Motor neuron (in vitro differentiated cells): ENCODE measurements at regions not wholly inside any gene's neighbourhood (a gene's known extent, or its start where the extent isn't known, plus 50 kb on each side); places are given as distances from the start of the nearest gene placed in this dataset.
"Not testable (repeated sequence)": the region's sequence is repeated elsewhere in the genome, so short reads cannot be mapped to it uniquely, and the experiment has no call there.

Experiments
- ATAC-seq, 8 experiments: fragments of 200-7000 bp; cut with Tn5 transposase; replicated peaks in 6 of 8; 2 replicates each; pipeline ENCODE4 v1.8.0; 2021; ENCODE audit warnings: mild to moderate bottlenecking in 8 of 8, moderate library complexity in 8 of 8
- H3K27ac ChIP-seq, 2 donors: fragments of 250-450 bp; sonication (Bioruptor Pico); 2 replicates each; pipeline ENCODE4 v1.9.0; 2021; ENCODE audit warnings: antibody characterized with exemption in 2 of 2, mild to moderate bottlenecking in 2 of 2, moderate library complexity in 1 of 2
- H3K4me1 ChIP-seq, 2 donors: fragments of 250-450 bp; sonication (Bioruptor Pico); replicated peaks in 1 of 2; 2 replicates each; pipeline ENCODE4 v1.6.1; 2021; ENCODE audit warnings: antibody characterized with exemption in 2 of 2, mild to moderate bottlenecking in 2 of 2, moderate library complexity in 1 of 2
- H3K4me3 ChIP-seq, 5 donors: fragments of 250-450 bp; sonication (Bioruptor Pico); 2 replicates each; pipeline ENCODE4 v1.9.0; 2021; ENCODE audit warnings: antibody characterized with exemption in 5 of 5, mild to moderate bottlenecking in 5 of 5, moderate library complexity in 4 of 5
- WGBS, 10 experiments: fragments of 450-650 bp; shearing (Covaris generic); methylation state at CpG; one replicate each; pipeline ENCODE4 v1.0.0; 2022; 5-methylcytosine and 5-hydroxymethylcytosine counted together
- in situ Hi-C, 9 experiments: fragments of 400-800 bp; cut with MboI; loops; one replicate each; pipeline ENCODE4 v1.15.0; 2021; ENCODE audit warnings: low sequenced_read_pairs in 9 of 9, low pct_unique_long_range_greater_than_20kb in 2 of 9; ENCODE audit not compliant: unreplicated experiment in 9 of 9

DNA sequence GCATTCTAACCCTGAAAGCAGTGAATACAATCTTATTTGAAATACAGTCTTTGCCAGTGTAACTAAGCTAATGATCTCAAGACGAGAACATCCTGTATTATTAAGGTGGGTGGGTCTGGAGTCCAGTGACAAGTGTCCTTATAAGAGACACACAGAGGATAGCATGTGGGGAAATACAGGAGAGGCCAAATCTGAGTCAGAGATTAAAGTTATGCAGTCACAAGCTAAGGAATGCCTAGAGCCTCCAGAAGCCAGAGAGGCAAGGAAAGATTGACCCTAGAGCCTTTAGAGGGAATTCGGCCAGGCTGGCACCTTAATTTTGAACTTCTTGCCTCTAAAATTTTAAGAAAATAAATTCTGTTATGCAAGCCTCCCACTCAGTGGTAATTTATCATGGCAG is 87.5 kb upstream of the HGF start:
- in situ Hi-C loops: no loop called here
- Histone ChIP-seq H3K27ac (no peak overlapping the region), H3K4me1 (no peaks in the 10 kb centered on the region), H3K4me3 (no peak overlapping the region)
- 42 to 100% (median 90%) methylated on average over 1 to 2 of the region's 2 CpGs; no CpG with 5 or more reads in 1 of the 10 experiments for WGBS, 10 experiments
- peak in 2 of 8 experiments; percentile 29 to 45 for ATAC-seq

DNA sequence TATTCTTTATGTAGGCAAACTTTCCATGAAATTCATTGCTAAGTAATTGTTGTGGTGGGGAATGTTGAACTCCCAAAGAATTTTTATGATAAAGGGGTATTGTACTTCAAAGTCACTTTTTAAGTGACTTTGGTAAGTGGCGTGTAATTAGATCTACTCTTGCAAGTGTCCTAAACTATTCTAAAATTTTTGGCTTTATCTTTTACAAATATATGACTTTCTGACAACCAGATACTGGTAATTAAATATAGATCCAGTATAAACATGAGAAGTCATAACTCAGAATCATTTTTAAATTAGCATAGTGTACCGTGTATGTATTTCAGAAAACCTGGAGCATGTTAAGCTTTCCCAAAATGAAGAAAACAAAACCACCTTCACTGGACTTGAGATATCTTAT is 84.7 kb upstream of the HGF start:
- ATAC-seq: no peak
- Histone ChIP-seq H3K4me3 (no peak overlapping the region), H3K4me1 (no peaks in the 10 kb centered on the region), H3K27ac (no peak overlapping the region)
- in situ Hi-C loops: no loop called here
- WGBS, 10 experiments: 79 to 100% (median 96%) methylated on average over 1 to 2 of the region's 2 CpGs

DNA sequence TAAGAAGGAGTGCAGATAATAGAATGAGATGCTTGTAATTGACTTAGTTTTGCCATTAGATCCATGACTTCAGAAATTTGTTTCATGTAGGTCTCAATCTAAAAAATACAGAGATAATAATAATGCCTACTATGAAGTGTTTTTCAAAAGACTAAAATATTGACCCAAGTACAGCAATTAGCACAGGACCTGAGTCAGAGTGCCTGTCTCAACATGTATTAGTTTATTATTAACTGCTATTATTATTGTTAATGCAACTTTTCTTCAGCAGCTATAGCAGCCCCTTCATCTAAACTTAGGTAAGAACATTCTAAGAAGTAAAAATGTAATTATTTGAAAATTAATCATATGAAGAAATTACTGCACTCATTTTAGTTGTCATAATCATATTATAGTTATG is 82.9 kb upstream of the HGF start:
- in situ Hi-C loops: no loop called here
- ATAC-seq: no peak
- no peak overlapping the region for H3K4me3 ChIP-seq
- no peak overlapping the region for H3K27ac ChIP-seq
- H3K4me1 ChIP-seq: no peaks in the 10 kb centered on the region

DNA sequence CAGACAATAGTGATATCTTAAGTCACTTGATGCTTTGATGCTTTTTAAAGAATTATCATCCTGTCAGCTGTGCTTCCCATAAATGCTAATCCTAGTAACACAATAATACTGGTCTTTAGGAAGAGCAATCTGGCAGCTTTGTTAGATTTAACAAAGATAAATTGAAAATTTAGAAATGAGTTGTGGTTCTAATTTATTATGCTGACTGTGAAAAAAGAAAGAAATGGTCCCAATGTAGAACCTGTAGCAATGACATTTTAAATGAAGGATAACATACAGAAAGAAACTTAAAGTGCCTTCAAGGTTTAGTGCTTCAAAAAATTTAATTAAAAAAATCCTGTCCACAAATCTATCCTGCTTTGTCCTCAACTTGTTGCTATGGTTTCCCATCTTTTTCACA is 81.6 kb upstream of the HGF start:
- peaks cover 0 to 2% of the 10 kb centered on the region in 2 donors for H3K4me1 ChIP-seq
- no peak overlapping the region for H3K27ac ChIP-seq
- no peak overlapping the region for H3K4me3 ChIP-seq
- in situ Hi-C loops: no loop called here
- no peak for ATAC-seq

DNA sequence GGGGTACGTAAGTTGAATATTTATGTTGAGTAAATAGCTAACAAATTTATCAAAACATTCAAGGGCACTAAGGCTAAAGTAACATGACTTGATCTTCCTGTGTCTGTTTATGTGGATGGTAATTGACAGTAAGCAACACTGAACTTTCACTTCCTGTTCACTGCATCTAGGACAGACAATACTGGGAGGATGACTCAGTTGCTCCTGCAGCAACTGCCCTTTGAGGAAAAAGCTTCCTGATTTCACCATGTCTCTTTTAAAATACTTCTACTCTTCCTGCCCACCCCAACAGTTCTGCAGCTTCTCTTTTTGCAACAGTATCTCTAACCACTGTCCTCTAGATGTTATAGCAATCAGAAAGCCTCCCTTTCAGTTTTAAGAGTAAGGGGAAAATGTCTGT is 76.6 kb upstream of the HGF start:
- H3K4me3 ChIP-seq: no peak overlapping the region
- no peak overlapping the region for H3K27ac ChIP-seq
- peak in 4 of 8 experiments; percentile 22 to 93 (median 45) for ATAC-seq
- peaks cover 0 to 5% of the 10 kb centered on the region in 2 donors for H3K4me1 ChIP-seq
- in situ Hi-C loops: no loop called here
- 75 to 100% (median 88%) methylated on average over 1 of the region's 1 CpG; no CpG with 5 or more reads in 2 of the 10 experiments for WGBS, 10 experiments

DNA sequence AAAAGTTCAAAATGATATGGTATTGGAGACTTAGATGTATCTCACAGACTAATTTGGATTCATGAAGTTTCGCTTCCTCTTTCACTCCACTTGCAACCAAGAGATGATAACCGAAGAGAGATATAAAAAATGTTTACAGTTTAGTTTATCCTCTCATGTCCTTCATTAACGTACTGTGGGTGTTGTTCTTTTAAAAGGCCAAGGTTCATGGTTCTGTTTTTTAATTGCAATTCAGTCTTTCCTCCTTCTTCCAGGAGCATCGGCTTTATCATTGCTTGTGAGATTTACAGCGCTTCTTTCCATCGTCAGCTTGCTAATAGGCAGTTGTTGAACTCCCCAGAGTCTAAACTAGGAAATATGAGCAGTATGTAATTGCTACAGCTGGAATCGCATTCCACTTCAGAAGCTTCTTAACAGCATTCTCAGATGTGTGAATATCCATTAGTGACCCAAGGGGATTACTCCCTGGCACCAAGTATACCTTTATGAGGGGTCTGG is 75.9 kb upstream of the HGF start:
- 41 to 100% (median 72%) methylated on average over 1 to 7 of the region's 7 CpGs for WGBS, 10 experiments
- peaks cover 0 to 5% of the 10 kb centered on the region in 2 donors for H3K4me1 ChIP-seq
- ATAC-seq: peak; percentile 34 to 92 (median 63)

DNA sequence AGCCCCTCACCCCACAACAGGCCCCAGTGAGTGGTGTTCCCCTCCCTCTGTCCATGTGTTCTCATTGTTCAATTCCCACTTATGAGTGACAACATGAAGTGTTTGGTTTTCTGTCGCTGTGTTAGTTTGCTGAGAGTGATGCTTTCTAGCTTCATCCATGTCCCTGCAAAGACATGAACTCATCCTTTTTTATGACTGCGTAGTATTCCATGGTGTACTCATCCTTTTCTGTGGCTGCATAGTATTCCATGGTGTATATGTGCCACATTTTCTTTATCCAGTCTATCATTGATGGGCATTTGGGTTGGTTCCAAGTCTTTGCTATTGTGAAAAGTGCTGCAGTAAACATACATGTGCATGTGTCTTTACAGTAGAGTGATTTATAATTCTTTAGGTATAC is 73.8 kb upstream of the HGF start:
- ATAC-seq, in situ Hi-C loops, H3K27ac ChIP-seq, H3K4me1 ChIP-seq, H3K4me3 ChIP-seq: not testable (repeated sequence)
- 83 to 100% (median 100%) methylated on average over 1 to 2 of the region's 2 CpGs; no CpG with 5 or more reads in 7 of the 10 experiments for WGBS, 10 experiments

More for the DNA sequence above, 75.9 kb upstream of the HGF start:
- Histone ChIP-seq H3K27ac (no peak overlapping the region), H3K4me3 (no peak overlapping the region)
- in situ Hi-C loops: no loop called here

DNA sequence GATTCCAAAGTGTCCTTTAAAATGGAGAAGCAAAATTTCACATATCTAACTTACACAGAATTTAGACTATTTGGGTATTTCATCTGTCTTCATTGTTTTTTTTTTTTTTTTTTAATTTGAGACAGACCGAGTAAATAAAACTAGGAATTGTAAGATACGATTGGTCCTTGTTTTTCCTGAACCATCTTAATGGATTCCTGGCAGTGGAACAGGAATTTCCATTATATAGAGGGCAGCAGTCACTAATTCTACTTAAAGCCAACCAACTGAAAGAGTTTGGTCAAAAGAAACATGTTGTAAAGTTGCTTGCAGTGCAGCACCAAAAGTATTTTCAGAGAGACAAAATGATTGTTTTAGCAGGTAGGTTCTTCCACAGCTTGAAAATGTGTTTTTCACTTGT is 72.5 kb upstream of the HGF start:
- Histone ChIP-seq H3K27ac (no peak overlapping the region), H3K4me1 (peaks cover 0 to 5% of the 10 kb centered on the region in 2 donors), H3K4me3 (no peak overlapping the region)
- ATAC-seq: no peak
- in situ Hi-C loops: no loop called here
- WGBS, 10 experiments: 18 to 87% (median 57%) methylated on average over 1 to 2 of the region's 2 CpGs; no CpG with 5 or more reads in 3 of the 10 experiments

DNA sequence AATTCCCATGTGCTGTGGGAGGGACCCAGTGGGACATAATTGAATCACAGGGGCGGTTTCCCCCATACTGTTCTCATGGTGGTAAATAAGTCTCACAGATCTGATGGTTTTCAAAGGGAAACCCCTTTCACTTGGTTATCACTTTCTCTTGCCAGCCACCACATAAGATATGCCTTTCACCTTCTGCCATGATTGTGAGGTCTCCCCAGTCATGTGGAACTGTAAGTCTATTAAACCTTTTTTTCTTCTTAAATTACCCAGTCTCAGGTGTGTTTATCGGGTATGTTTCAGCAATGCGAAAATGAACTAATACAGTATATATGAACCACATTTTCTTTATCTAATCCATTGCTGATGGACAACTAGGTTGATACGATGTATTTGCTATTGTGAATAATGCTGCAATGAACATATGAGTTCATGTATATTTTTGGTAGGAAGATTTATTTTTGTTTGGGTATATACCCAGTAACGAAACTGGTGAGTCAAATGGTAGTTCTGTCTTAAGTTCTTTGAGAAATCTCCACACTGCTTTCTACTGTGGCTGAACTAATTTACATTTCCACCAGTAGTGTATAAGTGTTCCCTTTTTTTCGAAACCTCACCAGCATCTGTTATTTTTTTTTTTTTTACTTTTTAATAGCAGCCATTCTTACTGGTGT is 70.0 kb upstream of the HGF start:
- 80 to 100% (median 96%) methylated on average over 1 to 5 of the region's 6 CpGs for WGBS, 10 experiments
- in situ Hi-C loops: no loop called here
- Histone ChIP-seq H3K4me1 (no peaks in the 10 kb centered on the region), H3K4me3 (no peak overlapping the region), H3K27ac (no peak overlapping the region)
- no peak for ATAC-seq

DNA sequence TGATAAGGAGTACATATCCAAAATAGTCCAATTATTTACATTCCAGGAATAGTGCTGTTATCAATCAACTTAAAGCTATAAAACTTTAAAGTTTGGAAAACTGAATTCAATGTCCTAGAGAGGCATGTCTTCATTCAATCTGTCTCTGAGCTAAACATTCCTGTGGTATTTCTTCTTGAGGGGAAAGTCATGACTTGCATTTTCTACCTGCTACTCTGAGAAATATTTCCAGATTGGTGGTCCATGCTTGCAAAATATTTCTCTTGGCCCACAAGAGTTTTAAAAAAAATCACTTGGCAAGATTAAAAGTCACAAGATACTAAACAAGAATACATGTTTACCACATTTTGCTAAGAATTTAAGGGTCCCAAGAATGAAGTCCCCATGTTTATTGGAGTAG is 63.6 kb upstream of the HGF start:
- ATAC-seq: no peak

DNA sequence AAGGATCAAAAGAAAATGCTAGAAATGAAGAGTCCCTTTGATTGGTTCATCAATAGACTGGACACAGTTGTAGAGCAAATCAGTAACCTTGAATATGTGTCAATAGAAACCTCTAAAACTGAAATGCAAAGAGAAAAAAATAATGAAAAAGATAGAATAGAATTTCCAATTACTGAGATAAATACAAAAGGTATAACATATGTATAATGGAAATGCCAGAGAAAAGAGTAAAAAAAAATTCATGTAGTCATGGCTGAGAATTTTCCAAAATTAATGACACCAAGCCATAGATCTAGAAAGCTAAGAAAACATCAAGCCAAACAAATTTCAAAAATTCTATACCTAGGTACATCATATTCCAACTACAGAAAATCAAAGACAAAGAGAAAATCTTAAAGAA is 62.0 kb upstream of the HGF start:
- Histone ChIP-seq H3K4me3 (no peak overlapping the region), H3K27ac (no peak overlapping the region), H3K4me1 (no peaks in the 10 kb centered on the region)
- no peak for ATAC-seq
- in situ Hi-C loops: no loop called here

More for the DNA sequence above, 63.6 kb upstream of the HGF start:
- no peak overlapping the region for H3K27ac ChIP-seq
- H3K4me3 ChIP-seq: no peak overlapping the region
- no peaks in the 10 kb centered on the region for H3K4me1 ChIP-seq
- in situ Hi-C loops: no loop called here

DNA sequence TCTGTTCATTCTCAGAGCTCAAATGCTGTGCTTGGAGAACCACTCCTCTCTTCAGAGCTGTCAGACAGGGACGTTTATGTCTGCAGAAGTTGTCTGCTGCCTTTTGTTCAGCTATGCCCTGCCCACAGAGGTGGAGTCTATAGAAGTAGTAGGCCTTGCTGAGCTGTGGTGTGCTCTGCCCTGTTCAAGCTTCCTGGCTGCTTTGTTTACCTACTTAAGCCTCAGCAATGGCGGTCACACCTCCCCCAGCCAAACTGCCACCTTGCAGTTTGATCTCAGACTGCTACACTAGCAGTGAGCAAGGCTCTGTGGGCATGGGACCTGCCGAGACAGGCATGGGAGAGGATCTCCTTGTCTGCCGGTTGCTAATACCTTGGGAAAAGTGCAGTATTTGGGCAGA is 59.7 kb upstream of the HGF start:
- WGBS, 10 experiments: 0 to 64% (median 55%) methylated on average over 1 to 2 of the region's 4 CpGs; no CpG with 5 or more reads in 6 of the 10 experiments
- H3K27ac ChIP-seq, H3K4me1 ChIP-seq, in situ Hi-C loops, ATAC-seq, H3K4me3 ChIP-seq: not testable (repeated sequence)

DNA sequence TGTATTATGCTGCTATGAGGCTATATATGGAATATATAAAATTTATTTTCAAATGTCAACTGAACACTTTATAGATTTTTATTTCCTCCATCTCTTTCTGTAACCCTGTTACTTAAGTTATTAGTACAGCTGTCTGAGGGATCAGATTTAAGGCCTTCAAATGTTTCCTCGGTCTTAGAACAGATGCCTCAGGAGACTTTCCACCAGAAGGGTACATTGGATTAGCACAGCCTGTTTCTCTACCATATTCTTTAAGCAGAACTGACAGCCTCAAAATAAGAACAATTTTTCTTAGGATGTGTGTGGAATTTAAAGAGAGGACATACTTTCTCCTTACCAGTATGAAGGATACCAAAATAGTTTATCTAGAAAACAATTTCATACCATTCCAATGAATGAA is 53.0 kb upstream of the HGF start:
- ATAC-seq: peak in 1 of 8 experiments; percentile 33
- 13 to 88% (median 58%) methylated on average over 1 of the region's 1 CpG; no CpG with 5 or more reads in 4 of the 10 experiments for WGBS, 10 experiments
- no peak overlapping the region for H3K4me3 ChIP-seq
- H3K4me1 ChIP-seq: no peaks in the 10 kb centered on the region
- in situ Hi-C loops: no loop called here
- H3K27ac ChIP-seq: no peak overlapping the region

DNA sequence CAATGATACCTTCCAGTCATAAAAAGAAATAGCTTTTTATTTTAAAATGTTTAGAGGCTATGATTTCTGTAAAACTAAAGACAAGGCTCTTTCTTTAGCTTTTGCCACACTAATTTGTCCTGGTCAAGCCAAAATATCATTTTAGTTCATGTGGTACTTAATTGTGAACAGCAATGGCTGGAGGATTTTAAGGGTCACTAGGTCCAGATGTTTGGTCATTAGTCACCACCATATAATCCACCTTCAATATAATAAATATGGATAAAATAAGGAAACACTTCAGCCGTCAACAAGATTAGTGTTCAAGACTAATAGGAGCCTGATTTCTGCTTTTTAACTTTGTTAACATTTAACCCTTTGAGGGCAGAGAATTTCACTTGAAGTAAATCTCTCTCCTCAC is 50.0 kb upstream of the HGF start:
- WGBS, 10 experiments: 17 to 78% (median 50%) methylated on average over 1 of the region's 1 CpG; no CpG with 5 or more reads in 5 of the 10 experiments
- ATAC-seq: no peak

More for the DNA sequence above, 50.0 kb upstream of the HGF start:
- Histone ChIP-seq H3K4me1 (no peaks in the 10 kb centered on the region), H3K27ac (no peak overlapping the region), H3K4me3 (no peak overlapping the region)
- in situ Hi-C loops: no loop called here
